H9 (cell line): ENCODE measurements at regions not wholly inside any gene's neighbourhood (a gene's known extent, or its start where the extent isn't known, plus 50 kb on each side); places are given as distances from the start of the nearest gene placed in this dataset.

Experiments
- DNase-seq: peaks from one replicate; pipeline ENCODE4 v3.0.0-alpha.2; 2017
- H2AFZ ChIP-seq: one replicate; pipeline ENCODE4 v1.6.1; 2013; ENCODE audit warnings: mild to moderate bottlenecking, low read length, control low read depth, moderate library complexity
- H2AK5ac ChIP-seq: 2 replicates; pipeline ENCODE4 v1.6.1; 2013; ENCODE audit warnings: low read length, control low read depth, mixed read lengths; ENCODE audit not compliant: insufficient read length
- H2BK120ac ChIP-seq: one replicate; pipeline ENCODE4 v1.6.1; 2013; ENCODE audit warnings: low read depth, mild to moderate bottlenecking, low read length, control low read depth, inconsistent platforms; ENCODE audit not compliant: poor library complexity, severe bottlenecking
- H2BK12ac ChIP-seq: 2 replicates; pipeline ENCODE4 v1.6.1; 2013; ENCODE audit warnings: low read length, control low read depth, mixed read lengths, low read depth; ENCODE audit not compliant: insufficient read length
- H2BK15ac ChIP-seq: 2 replicates; pipeline ENCODE4 v1.6.1; 2013; ENCODE audit warnings: low read depth, low read length, control low read depth
- H2BK20ac ChIP-seq: one replicate; pipeline ENCODE4 v1.6.1; 2013; ENCODE audit warnings: low read depth, mild to moderate bottlenecking, low read length, control low read depth, inconsistent platforms; ENCODE audit not compliant: poor library complexity, severe bottlenecking
- H2BK5ac ChIP-seq: 2 replicates; pipeline ENCODE4 v1.6.1; 2013; ENCODE audit warnings: low read length, control low read depth, mixed read lengths; ENCODE audit not compliant: insufficient read length
- H3K14ac ChIP-seq: 2 replicates; pipeline ENCODE4 v1.6.1; 2013; ENCODE audit warnings: low read length, control low read depth; ENCODE audit not compliant: insufficient read depth
- H3K18ac ChIP-seq: 2 replicates; pipeline ENCODE4 v1.6.1; 2013; ENCODE audit warnings: low read depth, mild to moderate bottlenecking, mixed read lengths, low read length, control low read depth; ENCODE audit not compliant: insufficient read length
- H3K23ac ChIP-seq: 2 replicates; pipeline ENCODE4 v1.6.1; 2013; ENCODE audit warnings: low read length, control low read depth, mixed read lengths, low read depth; ENCODE audit not compliant: insufficient read length
- H3K23me2 ChIP-seq: 2 replicates; pipeline ENCODE4 v1.6.1; 2013; ENCODE audit warnings: low read depth, mild to moderate bottlenecking, mixed read lengths, low read length, control low read depth; ENCODE audit not compliant: insufficient read length, poor library complexity, severe bottlenecking
- H3K27ac ChIP-seq: 2 replicates; pipeline ENCODE4 v1.5.1; 2013; ENCODE audit warnings: low read length, control low read depth, mixed read lengths, low read depth; ENCODE audit not compliant: insufficient read length
- H3K27me3 ChIP-seq: 2 replicates; pipeline ENCODE4 v1.6.1; 2013; ENCODE audit warnings: low read length, control low read depth, inconsistent platforms; ENCODE audit not compliant: insufficient read depth
- H3K4ac ChIP-seq: 2 replicates; pipeline ENCODE4 v1.6.1; 2013; ENCODE audit warnings: low read depth, mild to moderate bottlenecking, control low read depth, inconsistent platforms, low read length, moderate library complexity
- H3K4me1 ChIP-seq: 2 replicates; pipeline ENCODE4 v1.6.1; 2013; ENCODE audit warnings: low read length, control low read depth, inconsistent platforms; ENCODE audit not compliant: insufficient read depth
- H3K4me2 ChIP-seq: 2 replicates; pipeline ENCODE4 v1.6.1; 2013; ENCODE audit warnings: low read length, control low read depth, mixed read lengths; ENCODE audit not compliant: insufficient read length, insufficient read depth
- H3K56ac ChIP-seq: 2 replicates; pipeline ENCODE4 v1.6.1; 2013; ENCODE audit warnings: low read depth, mild to moderate bottlenecking, mixed read lengths, low read length, control low read depth; ENCODE audit not compliant: insufficient read length
- H3K79me1 ChIP-seq: 2 replicates; pipeline ENCODE4 v1.6.1; 2013; ENCODE audit warnings: low read depth, mild to moderate bottlenecking, moderate library complexity, low read length, control low read depth, inconsistent platforms; ENCODE audit not compliant: insufficient read depth, poor library complexity, severe bottlenecking
- H3K79me2 ChIP-seq: 2 replicates; pipeline ENCODE4 v1.6.1; 2013; ENCODE audit warnings: low read length, control low read depth, inconsistent platforms; ENCODE audit not compliant: insufficient read depth
- H3K9ac ChIP-seq: 2 replicates; pipeline ENCODE4 v1.6.1; 2013; ENCODE audit warnings: low read length, control low read depth, mixed read lengths; ENCODE audit not compliant: insufficient read length; ENCODE audit errors: extremely low read depth
- H3K9me3 ChIP-seq: one replicate; pipeline ENCODE4 v1.6.1; 2013; ENCODE audit warnings: low read depth, low read length, inconsistent platforms; ENCODE audit not compliant: control insufficient read depth
- H3T11ph ChIP-seq: one replicate; pipeline ENCODE4 v1.6.1; 2013; ENCODE audit warnings: mild to moderate bottlenecking, low read length, control low read depth, inconsistent platforms
- H4K20me1 ChIP-seq: one replicate; pipeline ENCODE4 v1.6.1; 2013; ENCODE audit not compliant: control insufficient read depth, insufficient read length, insufficient read depth
- H4K5ac ChIP-seq: 2 replicates; pipeline ENCODE4 v1.6.1; 2013; ENCODE audit warnings: low read depth, mild to moderate bottlenecking, mixed read lengths, low read length, control low read depth; ENCODE audit not compliant: insufficient read length
- H4K8ac ChIP-seq: replicated peaks from 2 replicates; pipeline ENCODE4 v1.6.1; 2013; ENCODE audit warnings: low read length, control low read depth, mixed read lengths, low read depth; ENCODE audit not compliant: insufficient read length
- H4K91ac ChIP-seq: 2 replicates; pipeline ENCODE4 v1.6.1; 2013; ENCODE audit warnings: low read depth, mild to moderate bottlenecking, moderate library complexity, mixed read lengths, low read length, control low read depth; ENCODE audit not compliant: insufficient read length
- H3K27ac Mint-ChIP-seq, 3 experiments: 2 replicates in 2 of 3; 3 replicates in 1 of 3; pipeline ENCODE4 v1.8.0; 2020 to 2021; ENCODE audit warnings: mixed read lengths in 3 of 3, mild to moderate bottlenecking in 1 of 3, moderate library complexity in 1 of 3
- H3K27me3 Mint-ChIP-seq: 2 replicates; pipeline ENCODE4 v1.8.0; 2021; ENCODE audit warnings: low read depth, mild to moderate bottlenecking, moderate library complexity, mixed read lengths
- H3K36me3 Mint-ChIP-seq, 3 experiments: 2 replicates in 2 of 3; 3 replicates in 1 of 3; pipeline ENCODE4 v1.8.0; 2020 to 2021; ENCODE audit warnings: low read depth in 3 of 3, mixed read lengths in 3 of 3; ENCODE audit not compliant: insufficient read depth in 1 of 3
- H3K4me1 Mint-ChIP-seq, 2 experiments: 2 replicates each; pipeline ENCODE4 v1.8.0; 2020; ENCODE audit warnings: mixed read lengths in 2 of 2
- H3K4me3 Mint-ChIP-seq, 2 experiments: 2 replicates in 1 of 2; 3 replicates in 1 of 2; pipeline ENCODE4 v1.8.0; 2020 to 2021; ENCODE audit warnings: mild to moderate bottlenecking in 2 of 2, mixed read lengths in 2 of 2, moderate library complexity in 1 of 2
- H3K9me3 Mint-ChIP-seq, 2 experiments: 2 replicates in 1 of 2; 3 replicates in 1 of 2; pipeline ENCODE4 v1.8.0; 2020; ENCODE audit warnings: mild to moderate bottlenecking in 2 of 2, mixed read lengths in 2 of 2, moderate library complexity in 1 of 2
- WGBS: extraction: QIAGEN DNeasy Blood & Tissue Kit; methylation state at CpG from one replicate; pipeline ENCODE4 v1.1.7; 2013; ENCODE audit warnings: missing lambda C conversion rate, low lambda C conversion rate, mixed read lengths; ENCODE audit not compliant: insufficient read length; ENCODE audit errors: extremely low coverage; 5-methylcytosine and 5-hydroxymethylcytosine counted together
- TF ChIP-seq, protein P1 (sequence below): fragments of 200-600 bp; sonication (generic); conservative IDR thresholded peaks from 3 replicates; pipeline ENCODE4 v1.8.0; 2021; ENCODE audit warnings: antibody characterized with exemption, mild to moderate bottlenecking

DNA sequence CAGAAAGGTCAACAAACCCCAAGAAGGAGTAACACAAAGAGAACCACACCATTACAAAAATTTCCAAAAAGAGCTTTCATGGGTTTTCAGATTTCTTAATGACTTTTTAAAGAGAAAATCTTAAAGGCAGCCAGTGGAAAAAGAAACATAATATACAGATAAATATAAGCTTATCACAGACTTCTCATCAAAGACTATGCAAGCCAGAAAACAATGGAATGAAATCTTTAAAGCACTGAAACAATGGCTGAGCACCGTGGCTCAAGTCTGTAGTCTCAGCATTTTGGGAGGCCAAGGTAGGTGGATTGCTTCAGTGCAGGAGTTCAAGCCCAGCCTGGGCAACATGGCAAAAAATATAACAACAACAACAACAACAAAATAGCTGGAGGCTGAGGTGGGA lies 237.4 kb downstream of the CYP26B1 start:
- TF ChIP-seq, protein P1, sequence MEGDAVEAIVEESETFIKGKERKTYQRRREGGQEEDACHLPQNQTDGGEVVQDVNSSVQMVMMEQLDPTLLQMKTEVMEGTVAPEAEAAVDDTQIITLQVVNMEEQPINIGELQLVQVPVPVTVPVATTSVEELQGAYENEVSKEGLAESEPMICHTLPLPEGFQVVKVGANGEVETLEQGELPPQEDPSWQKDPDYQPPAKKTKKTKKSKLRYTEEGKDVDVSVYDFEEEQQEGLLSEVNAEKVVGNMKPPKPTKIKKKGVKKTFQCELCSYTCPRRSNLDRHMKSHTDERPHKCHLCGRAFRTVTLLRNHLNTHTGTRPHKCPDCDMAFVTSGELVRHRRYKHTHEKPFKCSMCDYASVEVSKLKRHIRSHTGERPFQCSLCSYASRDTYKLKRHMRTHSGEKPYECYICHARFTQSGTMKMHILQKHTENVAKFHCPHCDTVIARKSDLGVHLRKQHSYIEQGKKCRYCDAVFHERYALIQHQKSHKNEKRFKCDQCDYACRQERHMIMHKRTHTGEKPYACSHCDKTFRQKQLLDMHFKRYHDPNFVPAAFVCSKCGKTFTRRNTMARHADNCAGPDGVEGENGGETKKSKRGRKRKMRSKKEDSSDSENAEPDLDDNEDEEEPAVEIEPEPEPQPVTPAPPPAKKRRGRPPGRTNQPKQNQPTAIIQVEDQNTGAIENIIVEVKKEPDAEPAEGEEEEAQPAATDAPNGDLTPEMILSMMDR: no peak
- Histone ChIP-seq H2AK5ac (no peak overlapping the region), H3K4me2 (no peak overlapping the region), H4K5ac (no peak overlapping the region), H2AFZ (no peak overlapping the region), H3T11ph (no peak overlapping the region), H3K18ac (no peak overlapping the region), H2BK5ac (no peak overlapping the region), H3K9me3 (no peaks in the 10 kb centered on the region), H3K79me1 (no peaks in the 10 kb centered on the region), H3K9ac (no peak overlapping the region), H2BK12ac (no peak overlapping the region), H3K27ac (no peak overlapping the region), H3K23me2 (no peaks in the 10 kb centered on the region), H4K20me1 (no peaks in the 10 kb centered on the region), H3K23ac (no peak overlapping the region), H2BK15ac (no peak overlapping the region), H4K91ac (no peak overlapping the region), H3K56ac (no peak overlapping the region), H2BK20ac (no peak overlapping the region), H3K27me3 (no peaks in the 10 kb centered on the region), H3K4me1 (no peaks in the 10 kb centered on the region), H3K14ac (no peak overlapping the region), H3K4ac (no peak overlapping the region), H4K8ac (no peak overlapping the region), H2BK120ac (no peak overlapping the region), H3K79me2 (no peaks in the 10 kb centered on the region)
- Mint-ChIP-seq H3K27me3 (peaks cover 3% of the 10 kb centered on the region; the same call in 1 of the 2 replicates), H3K4me1 (no peaks in the 10 kb centered on the region), H3K4me3 (no peak overlapping the region), H3K9me3 (peaks cover 26 to 35% of the 10 kb centered on the region in 2 experiments), H3K27ac (no peak overlapping the region), H3K36me3 (peaks cover 0 to 6% (median 2%) of the 10 kb centered on the region in 3 experiments; a peak in 5 of 7 replicates)
- no peak for DNase-seq
- no CpG with 5 or more reads among the region's 1 CpG for WGBS
